HL-60 (cell line): ENCODE measurements at regions not wholly inside any gene's neighbourhood (a gene's known extent, or its start where the extent isn't known, plus 50 kb on each side); places are given as distances from the start of the nearest gene placed in this dataset.

ENCODE experiments used
- DNase-seq, 2 experiments: peaks; one replicate each; pipeline ENCODE4 v3.0.0-alpha.2; 2010 to 2020; ENCODE audit warnings: low read depth in 1 of 2, low spot score in 1 of 2
- H3K27ac ChIP-seq: fragments of 250-450 bp; sonication (Bioruptor Pico); replicated peaks from 2 replicates; pipeline ENCODE4 v1.5.1; 2020; ENCODE audit warnings: mild to moderate bottlenecking, moderate library complexity
- H3K27me3 ChIP-seq: fragments of 250-450 bp; sonication (Bioruptor Pico); 2 replicates; pipeline ENCODE4 v1.5.1; 2021; ENCODE audit warnings: mild to moderate bottlenecking, moderate library complexity; ENCODE audit not compliant: insufficient read depth, poor library complexity, severe bottlenecking
- H3K4me3 ChIP-seq: replicated peaks from 2 replicates; pipeline ENCODE4 v1.5.1; 2011; ENCODE audit warnings: mild to moderate bottlenecking, control low read depth, low read length; ENCODE audit not compliant: insufficient read depth
- GABPA ChIP-seq: IDR thresholded peaks from 2 replicates; pipeline ENCODE4 v1.6.1; 2012; ENCODE audit warnings: low read depth
- POLR2AphosphoS5 ChIP-seq: IDR thresholded peaks from 2 replicates; pipeline ENCODE4 v1.6.1; 2012; ENCODE audit warnings: low read depth
- SPI1 ChIP-seq: IDR thresholded peaks from 2 replicates; pipeline ENCODE4 v1.6.1; 2012; ENCODE audit warnings: low read depth, mild to moderate bottlenecking, borderline replicate concordance
- TF ChIP-seq, protein P1 (sequence below): IDR thresholded peaks from 2 replicates; pipeline ENCODE4 v1.6.1; 2012; ENCODE audit warnings: low read depth; ENCODE audit not compliant: insufficient replicate concordance
- TF ChIP-seq, protein P2 (sequence below): IDR thresholded peaks from one replicate; pipeline ENCODE4 v1.5.1; 2011; ENCODE audit warnings: low read length, control low read depth, inconsistent platforms; ENCODE audit not compliant: insufficient read depth

DNA sequence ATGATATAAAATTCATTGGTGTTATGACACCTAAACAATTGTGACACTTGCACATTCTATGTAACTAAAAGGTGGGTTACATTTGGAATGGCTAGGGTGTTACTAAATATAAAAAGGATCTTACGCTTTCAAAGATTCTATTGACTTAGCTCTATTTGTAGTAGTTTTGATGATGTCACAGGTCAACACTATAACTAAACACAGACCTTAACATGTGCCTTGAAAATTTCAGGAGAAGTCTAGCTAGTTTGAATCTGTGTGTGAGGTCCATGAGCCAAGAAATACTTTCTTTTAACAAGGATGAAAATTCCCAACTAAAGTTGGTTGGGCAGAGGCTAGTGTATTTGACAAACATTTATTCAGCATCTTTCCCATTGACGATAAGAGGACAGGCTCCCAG, 298.0 kb downstream of the GPAT3 start:
- no peak overlapping the region for H3K4me3 ChIP-seq
- no peaks in the 10 kb centered on the region for H3K27me3 ChIP-seq
- H3K27ac ChIP-seq: no peak overlapping the region
- TF ChIP-seq, protein P1, sequence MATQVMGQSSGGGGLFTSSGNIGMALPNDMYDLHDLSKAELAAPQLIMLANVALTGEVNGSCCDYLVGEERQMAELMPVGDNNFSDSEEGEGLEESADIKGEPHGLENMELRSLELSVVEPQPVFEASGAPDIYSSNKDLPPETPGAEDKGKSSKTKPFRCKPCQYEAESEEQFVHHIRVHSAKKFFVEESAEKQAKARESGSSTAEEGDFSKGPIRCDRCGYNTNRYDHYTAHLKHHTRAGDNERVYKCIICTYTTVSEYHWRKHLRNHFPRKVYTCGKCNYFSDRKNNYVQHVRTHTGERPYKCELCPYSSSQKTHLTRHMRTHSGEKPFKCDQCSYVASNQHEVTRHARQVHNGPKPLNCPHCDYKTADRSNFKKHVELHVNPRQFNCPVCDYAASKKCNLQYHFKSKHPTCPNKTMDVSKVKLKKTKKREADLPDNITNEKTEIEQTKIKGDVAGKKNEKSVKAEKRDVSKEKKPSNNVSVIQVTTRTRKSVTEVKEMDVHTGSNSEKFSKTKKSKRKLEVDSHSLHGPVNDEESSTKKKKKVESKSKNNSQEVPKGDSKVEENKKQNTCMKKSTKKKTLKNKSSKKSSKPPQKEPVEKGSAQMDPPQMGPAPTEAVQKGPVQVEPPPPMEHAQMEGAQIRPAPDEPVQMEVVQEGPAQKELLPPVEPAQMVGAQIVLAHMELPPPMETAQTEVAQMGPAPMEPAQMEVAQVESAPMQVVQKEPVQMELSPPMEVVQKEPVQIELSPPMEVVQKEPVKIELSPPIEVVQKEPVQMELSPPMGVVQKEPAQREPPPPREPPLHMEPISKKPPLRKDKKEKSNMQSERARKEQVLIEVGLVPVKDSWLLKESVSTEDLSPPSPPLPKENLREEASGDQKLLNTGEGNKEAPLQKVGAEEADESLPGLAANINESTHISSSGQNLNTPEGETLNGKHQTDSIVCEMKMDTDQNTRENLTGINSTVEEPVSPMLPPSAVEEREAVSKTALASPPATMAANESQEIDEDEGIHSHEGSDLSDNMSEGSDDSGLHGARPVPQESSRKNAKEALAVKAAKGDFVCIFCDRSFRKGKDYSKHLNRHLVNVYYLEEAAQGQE: no peak
- TF ChIP-seq GABPA: no peak
- TF ChIP-seq, protein P2, sequence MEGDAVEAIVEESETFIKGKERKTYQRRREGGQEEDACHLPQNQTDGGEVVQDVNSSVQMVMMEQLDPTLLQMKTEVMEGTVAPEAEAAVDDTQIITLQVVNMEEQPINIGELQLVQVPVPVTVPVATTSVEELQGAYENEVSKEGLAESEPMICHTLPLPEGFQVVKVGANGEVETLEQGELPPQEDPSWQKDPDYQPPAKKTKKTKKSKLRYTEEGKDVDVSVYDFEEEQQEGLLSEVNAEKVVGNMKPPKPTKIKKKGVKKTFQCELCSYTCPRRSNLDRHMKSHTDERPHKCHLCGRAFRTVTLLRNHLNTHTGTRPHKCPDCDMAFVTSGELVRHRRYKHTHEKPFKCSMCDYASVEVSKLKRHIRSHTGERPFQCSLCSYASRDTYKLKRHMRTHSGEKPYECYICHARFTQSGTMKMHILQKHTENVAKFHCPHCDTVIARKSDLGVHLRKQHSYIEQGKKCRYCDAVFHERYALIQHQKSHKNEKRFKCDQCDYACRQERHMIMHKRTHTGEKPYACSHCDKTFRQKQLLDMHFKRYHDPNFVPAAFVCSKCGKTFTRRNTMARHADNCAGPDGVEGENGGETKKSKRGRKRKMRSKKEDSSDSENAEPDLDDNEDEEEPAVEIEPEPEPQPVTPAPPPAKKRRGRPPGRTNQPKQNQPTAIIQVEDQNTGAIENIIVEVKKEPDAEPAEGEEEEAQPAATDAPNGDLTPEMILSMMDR: no peak
- no peak for TF ChIP-seq POLR2AphosphoS5
- TF ChIP-seq SPI1: no peak
- no peak for DNase-seq

DNA sequence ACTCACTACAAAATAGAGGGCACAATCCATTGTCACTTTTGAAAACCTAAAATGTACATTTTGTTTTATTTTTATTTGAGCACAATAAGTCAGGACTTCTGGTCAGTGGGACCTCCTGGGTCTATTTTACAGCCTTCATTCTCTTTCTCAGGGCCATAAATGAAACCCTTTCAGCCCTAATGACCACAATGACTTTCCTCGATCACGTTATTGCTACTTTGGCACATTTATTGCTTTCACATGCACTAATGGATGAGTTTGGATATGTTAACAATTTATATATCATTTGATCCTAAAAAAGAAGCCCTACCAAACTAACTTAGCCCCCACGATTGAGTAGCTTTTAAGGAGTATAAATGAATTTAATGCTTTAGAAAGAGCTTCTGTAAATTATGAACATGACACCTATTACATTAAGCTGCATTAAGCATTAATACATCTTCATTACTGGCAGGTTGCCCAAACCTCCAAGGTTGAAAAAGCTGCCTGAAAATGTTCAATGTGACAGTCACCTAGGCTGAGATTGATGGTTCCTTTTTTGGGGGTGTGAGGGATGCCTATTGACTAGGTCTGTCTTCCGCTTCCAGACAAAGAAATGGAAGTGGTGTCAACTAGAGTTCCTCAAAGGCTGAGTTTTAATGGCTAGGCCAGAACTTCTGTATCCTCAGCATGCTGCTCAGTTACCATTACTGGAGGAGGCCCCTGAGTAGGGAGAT, 296.4 kb downstream of the GPAT3 start:
- no peak for TF ChIP-seq GABPA
- no peak for TF ChIP-seq SPI1
- no peak for TF ChIP-seq POLR2AphosphoS5
- TF ChIP-seq, protein P1: no peak
- TF ChIP-seq, protein P2: no peak
- H3K4me3 ChIP-seq: no peak overlapping the region
- DNase-seq: no peak

DNA sequence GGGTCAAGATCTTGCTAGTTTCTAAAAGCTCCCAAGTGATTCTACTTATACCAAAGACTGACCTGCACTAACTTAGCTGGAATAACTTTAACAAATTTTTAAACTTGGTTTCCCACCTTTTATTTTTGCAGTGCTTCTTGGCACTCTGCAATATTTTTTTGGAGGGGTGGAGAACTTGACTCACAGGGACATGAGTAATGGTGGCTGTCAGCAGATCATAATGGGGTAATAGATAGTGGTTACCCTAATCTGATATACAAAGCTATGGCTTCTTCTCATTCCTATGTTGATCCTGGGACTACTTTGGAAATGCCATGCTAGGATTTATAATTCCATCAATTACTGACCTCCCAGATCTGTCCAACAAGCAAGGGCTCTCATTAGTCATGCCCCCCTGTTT, 295.7 kb downstream of the GPAT3 start:
- DNase-seq: no peak
- H3K4me3 ChIP-seq: no peak overlapping the region
- no peaks in the 10 kb centered on the region for H3K27me3 ChIP-seq
- no peak overlapping the region for H3K27ac ChIP-seq
- TF ChIP-seq POLR2AphosphoS5 (no peak), SPI1 (no peak), GABPA (no peak)
- TF ChIP-seq, protein P2: no peak
- TF ChIP-seq, protein P1: no peak

More for the DNA sequence above, 296.4 kb downstream of the GPAT3 start:
- Histone ChIP-seq H3K27me3 (no peaks in the 10 kb centered on the region), H3K27ac (no peak overlapping the region)
